ENCODE measurements at regions not wholly inside any gene's neighbourhood (a gene's known extent, or its start where the extent isn't known, plus 50 kb on each side); places are given as distances from the start of the nearest gene placed in this dataset.
"Not testable (repeated sequence)": the region's sequence is repeated elsewhere in the genome, so short reads cannot be mapped to it uniquely, and the experiment has no call there.

- DNase-seq = no peak
These were observed 771.1 kb upstream of the ADGRL4 start for GRCh38 chr1:79777481-79778219.

- no peak for DNase-seq
These were observed 768.9 kb upstream of the ADGRL4 start for GRCh38 chr1:79775402-79775801.

GRCh38 chr1:79773385-79773784 is 766.9 kb upstream of the ADGRL4 start:
- no peak for DNase-seq

- no peak for DNase-seq
These were observed 755.9 kb upstream of the ADGRL4 start for GRCh38 chr1:79762461-79762860.

DNA sequence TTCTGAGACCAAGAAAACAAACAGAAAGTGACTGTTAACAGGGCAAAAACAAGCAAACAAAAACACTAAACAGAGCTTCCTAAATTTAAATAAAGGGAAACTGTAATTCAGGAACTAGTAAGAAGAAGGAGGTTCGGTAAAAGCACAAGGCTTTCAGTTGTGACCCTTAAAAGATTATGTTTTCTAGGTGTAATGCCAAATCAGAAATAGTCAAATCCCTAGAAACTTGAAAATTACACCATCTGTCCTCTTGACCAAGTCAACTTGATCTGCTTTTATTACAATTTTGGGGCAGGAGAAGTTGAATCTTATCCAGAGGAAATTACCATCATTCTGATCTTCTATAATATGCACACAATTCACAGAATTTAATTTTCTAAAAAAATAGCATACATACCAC is 754.0 kb upstream of the ADGRL4 start:
- no peak for DNase-seq

DNA sequence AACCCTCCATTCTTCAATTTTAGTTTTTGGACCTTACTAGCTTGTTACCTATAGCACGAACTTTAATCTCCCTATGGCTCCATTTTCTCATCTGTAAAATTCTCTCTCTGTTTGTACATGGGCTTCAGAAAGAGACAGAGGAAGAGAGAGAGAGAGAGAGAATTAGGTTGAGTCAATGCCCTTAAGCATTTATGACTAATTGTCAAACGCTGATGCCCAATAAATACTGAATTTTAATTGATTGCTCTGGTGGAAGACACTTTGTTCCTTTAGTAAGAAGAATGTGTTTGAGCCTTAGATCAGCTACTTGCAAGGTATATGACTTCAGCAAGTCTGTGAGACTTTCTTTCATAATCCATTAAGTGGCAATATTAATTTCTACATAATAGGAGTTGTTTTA is 743.1 kb upstream of the ADGRL4 start:
- DNase-seq = no peak

GRCh38 chr1:79745929-79746328 is 739.4 kb upstream of the ADGRL4 start:
- no peak for DNase-seq

DNA sequence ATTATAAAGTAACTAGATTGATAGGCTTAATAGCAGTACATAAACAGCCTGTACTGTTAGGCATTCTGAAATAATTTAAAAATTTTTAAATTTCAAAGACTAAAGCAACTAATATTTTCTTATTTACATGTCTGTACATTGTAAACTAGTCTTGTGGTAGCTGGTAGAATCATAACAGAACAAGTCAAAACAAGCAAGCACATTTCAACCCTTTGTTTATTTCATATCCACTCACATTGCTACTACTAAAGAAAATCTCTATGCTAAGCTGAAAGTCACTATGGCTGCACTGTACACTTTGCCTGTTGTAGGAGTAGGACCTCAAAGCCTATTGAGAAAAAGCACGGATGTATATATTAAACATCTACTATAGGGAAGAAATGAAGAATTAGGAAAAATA is 738.2 kb upstream of the ADGRL4 start:
- no peak for DNase-seq

GRCh38 chr1:79741720-79742421 is 735.3 kb upstream of the ADGRL4 start:
- DNase-seq = no peak

DNA sequence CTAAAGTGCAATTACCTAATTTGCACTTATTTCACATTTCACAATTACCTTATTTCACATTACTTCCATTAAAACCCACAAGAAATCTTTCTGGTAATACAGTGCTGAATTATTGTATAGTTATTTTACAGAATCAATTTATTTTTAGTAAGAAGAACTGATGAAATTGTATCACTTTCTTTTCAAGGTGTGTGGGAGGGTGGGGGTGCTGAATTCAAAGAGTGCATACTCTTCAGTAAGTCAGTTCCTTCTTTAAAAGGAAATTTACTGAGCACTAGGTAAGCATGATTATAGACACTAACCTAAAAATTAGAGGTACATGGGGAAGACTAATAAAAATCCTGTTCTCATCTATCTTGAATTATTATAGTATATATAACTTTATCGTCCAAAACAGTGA is 731.6 kb upstream of the ADGRL4 start:
- no peak for DNase-seq

- DNase-seq = no peak
These were observed 730.7 kb upstream of the ADGRL4 start for GRCh38 chr1:79737193-79737592.

DNA sequence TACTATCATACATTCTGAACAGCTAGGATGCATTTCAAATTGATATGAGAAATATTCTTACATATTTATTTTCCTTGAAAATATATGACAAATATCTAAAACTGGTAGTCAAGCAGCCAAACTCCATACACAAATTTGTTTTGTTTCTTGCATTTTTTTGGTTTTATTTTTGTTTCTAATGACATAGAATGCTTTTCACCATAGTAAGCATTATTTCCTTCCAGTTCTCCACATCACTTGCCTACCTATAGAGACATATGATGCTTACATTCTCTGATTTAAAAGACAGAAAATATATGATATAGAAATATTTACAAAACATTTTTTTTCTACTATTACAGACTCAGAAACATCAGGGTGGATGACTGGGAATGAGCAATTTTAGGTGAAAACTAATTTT is 726.4 kb upstream of the ADGRL4 start:
- no peak for DNase-seq

GRCh38 chr1:79726911-79727310 is 720.4 kb upstream of the ADGRL4 start:
- DNase-seq = no peak

DNA sequence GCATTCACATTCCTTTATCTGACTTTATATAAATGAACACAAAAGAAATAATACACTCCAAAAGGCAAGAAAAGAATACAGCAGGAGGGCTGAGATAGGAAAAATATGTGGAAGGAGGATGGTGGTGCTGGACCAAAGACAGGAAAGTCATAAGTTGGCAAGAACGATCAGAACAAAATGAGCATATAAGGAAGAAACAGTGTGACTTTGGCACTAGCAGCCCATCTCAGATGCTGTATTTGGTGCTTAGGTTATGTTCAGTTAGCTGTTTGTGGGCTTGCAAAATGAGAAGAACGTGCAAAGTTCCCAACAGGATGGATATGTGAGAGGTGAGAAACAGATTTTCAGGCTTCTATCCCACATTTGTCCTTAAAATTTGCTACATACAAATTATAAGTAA is 719.8 kb upstream of the ADGRL4 start:
- no peak for DNase-seq

DNA sequence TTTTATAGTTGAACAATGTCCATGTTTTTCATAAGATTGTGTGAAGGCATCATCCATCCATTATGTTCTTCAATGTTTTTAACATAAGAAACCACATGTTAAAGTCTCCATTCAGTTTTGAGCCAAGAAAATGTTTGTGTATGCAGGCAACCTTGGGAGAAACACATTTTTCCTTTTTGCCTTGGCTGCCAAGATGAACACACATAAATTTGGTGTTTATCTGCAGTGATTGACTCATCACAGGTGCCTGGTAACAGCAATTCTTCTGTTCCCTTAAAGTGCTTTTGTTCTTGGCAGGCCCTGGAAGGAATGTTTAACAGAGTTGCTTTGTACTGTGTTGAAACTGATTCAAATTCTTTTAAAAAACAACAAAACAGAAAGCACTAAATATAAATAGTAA is 709.9 kb upstream of the ADGRL4 start:
- no peak for DNase-seq

- no peak for DNase-seq
These were observed 708.1 kb upstream of the ADGRL4 start for GRCh38 chr1:79714664-79715063.

DNA sequence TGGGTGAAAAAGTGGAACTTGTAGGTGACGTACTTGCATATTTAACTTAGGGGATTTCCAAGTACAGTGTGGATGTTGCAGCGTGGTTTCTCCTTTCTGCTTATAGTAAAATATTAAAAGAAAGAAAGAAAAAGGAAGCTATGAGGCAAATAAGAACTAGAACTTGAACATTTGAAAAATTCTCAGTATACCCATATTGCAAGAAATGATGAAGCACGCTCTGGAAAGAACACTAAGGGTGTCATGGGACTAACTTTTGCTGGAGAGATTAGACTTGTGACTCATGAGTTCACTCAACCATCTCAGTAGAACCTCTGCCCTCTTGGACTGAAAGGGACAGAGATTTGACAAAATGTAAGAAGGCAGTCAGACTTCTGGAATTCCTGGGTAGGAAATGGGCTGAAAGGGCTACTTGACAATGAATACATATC is 704.5 kb upstream of the ADGRL4 start:
- DNase-seq = no peak

GRCh38 chr1:79708646-79709265 is 702.2 kb upstream of the ADGRL4 start:
- no peak for DNase-seq

- DNase-seq = no peak
These were observed 698.7 kb upstream of the ADGRL4 start for GRCh38 chr1:79705218-79705617.

DNA sequence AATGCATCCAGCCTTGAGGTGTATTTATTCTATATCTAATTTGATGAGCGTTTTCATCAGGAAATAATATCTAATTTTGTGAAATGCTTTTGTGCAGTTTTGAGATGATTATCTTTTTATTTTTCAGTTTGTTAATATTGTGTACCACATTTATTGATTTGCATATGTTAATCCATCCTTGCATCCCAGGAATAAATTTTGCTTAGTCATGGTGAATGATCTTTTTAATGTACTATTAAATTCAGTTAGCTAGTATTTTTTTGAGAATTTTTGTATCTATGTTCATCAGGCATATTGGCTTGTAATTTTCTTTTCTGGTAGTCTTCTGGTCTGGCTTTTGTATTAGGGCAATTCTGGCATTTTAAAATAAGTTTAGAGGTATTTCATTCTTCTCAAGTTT is 697.5 kb upstream of the ADGRL4 start:
- no peak for DNase-seq

DNA sequence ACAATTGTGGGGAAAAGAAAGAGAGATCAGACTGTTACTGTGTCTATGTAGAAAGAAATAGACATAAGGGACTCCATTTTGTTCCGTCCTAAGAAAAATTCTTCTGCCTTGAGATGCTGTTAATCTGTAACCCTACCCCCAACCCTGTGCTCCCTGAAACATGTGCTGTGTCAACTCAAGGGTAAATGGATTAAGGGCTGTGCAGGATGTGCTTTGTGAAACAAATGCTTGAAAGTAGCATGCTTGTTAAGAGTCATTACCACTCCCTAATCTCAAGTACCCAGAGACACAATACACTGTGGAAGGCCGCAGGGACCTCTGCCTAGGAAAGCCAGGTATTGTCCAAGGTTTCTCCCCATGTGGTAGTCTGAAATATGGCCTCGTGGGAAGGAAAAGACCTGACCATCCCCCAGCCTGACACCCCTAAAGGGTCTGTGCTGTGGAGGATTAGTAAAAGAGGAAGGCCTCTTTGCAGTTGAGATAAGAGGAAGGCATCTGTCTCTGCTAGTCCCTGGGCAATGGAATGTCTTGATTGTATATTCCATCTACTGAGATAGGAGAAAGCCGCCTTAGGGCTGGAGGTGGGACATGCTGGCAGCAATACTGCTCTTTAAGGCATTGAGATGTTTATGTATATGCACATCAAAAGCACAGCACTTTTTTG is 695.9 kb upstream of the ADGRL4 start:
- DNase-seq = not testable (repeated sequence)

GRCh38 chr1:79695138-79695537 is 688.6 kb upstream of the ADGRL4 start:
- no peak for DNase-seq

GRCh38 chr1:79694241-79694640 is 687.7 kb upstream of the ADGRL4 start:
- DNase-seq = no peak

Data from NCI-H510A (cell line).